ENCODE measurements at regions not wholly inside any gene's neighbourhood (a gene's known extent, or its start where the extent isn't known, plus 50 kb on each side); places are given as distances from the start of the nearest gene placed in this dataset.

GRCh38 chr9:39587844-39588499, 232.5 kb downstream of the SPATA31A1 start:
- TF ChIP-seq, protein P1, sequence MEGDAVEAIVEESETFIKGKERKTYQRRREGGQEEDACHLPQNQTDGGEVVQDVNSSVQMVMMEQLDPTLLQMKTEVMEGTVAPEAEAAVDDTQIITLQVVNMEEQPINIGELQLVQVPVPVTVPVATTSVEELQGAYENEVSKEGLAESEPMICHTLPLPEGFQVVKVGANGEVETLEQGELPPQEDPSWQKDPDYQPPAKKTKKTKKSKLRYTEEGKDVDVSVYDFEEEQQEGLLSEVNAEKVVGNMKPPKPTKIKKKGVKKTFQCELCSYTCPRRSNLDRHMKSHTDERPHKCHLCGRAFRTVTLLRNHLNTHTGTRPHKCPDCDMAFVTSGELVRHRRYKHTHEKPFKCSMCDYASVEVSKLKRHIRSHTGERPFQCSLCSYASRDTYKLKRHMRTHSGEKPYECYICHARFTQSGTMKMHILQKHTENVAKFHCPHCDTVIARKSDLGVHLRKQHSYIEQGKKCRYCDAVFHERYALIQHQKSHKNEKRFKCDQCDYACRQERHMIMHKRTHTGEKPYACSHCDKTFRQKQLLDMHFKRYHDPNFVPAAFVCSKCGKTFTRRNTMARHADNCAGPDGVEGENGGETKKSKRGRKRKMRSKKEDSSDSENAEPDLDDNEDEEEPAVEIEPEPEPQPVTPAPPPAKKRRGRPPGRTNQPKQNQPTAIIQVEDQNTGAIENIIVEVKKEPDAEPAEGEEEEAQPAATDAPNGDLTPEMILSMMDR (IDR thresholded peaks at IDR 0.05; ENCODE audit: insufficient read depth, low read depth, low read length): no peak
- no peak for TF ChIP-seq EZH2 (IDR thresholded peaks at IDR 0.05; ENCODE audit: insufficient read depth, low read length)

Data from astrocyte (in vitro differentiated cells and primary cell).